GM18861 (cell line): ENCODE measurements at regions not wholly inside any gene's neighbourhood (a gene's known extent, or its start where the extent isn't known, plus 50 kb on each side); places are given as distances from the start of the nearest gene placed in this dataset.
"Not testable (repeated sequence)": the region's sequence is repeated elsewhere in the genome, so short reads cannot be mapped to it uniquely, and the experiment has no call there.

Source experiments
- ATAC-seq: cut with Tn5 transposase; IDR thresholded peaks from one replicate; pipeline ENCODE4 v1.9.1; 2021; ENCODE audit not compliant: unreplicated experiment

- ATAC-seq: no peak
Observed at GRCh38 chr5:2537378-2538145, 213.9 kb downstream of the IRX2 start.

DNA sequence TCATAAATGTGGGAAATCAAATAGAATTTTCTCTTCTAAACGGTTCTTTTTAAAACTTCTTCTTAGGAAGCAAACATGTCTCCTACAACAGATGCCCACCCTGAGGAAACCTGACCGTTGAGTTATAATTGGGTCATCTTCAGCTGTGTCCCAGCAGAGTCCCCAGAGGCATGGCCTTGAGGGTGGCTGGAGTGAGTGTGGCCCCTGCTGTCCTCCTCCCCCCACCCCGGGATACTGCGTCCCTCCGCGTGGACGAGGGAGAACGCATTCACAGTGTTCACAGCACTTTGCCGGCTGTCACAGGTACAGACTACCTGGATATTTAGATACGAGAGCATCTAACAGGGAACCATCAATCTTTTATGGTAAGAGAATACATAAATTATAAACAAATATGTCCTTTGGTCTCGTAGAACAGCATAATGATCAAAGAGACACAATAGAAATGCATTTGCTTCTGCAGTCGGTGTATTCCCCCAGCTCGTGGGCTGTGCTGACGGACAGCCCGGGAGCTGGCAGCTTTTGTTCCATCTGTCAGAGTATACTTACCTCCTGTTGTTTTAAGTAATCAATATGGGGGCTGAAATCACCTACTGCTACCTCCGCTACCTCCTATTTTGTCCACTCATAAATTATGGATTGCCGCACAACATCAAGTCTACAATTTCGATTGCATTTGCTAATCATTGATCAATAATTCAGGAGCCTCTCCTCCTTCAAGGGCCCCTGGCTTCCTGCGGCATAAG is 214.7 kb downstream of the IRX2 start:
- ATAC-seq: no peak

GRCh38 chr5:2534970-2535369 is 216.5 kb downstream of the IRX2 start:
- ATAC-seq: no peak

DNA sequence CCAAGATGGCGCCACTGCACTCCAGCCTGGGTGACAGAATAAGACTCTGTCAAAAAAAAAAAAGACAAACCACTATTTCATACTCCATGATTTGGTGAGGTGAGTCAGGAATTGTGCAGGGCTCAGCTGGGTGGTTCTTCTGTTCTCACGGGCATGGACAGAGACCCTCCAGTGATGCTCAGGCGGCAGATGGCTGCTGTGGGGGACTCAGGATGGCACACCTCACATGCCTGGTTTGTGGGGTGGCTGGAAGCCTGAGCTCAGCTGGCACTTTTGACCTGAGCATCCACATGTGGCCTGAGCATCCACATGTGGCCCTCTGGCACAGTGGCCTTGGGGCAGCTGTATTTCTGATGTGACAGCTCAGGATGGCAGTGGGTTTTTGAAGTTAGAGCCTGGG is 217.2 kb downstream of the IRX2 start:
- no peak for ATAC-seq

DNA sequence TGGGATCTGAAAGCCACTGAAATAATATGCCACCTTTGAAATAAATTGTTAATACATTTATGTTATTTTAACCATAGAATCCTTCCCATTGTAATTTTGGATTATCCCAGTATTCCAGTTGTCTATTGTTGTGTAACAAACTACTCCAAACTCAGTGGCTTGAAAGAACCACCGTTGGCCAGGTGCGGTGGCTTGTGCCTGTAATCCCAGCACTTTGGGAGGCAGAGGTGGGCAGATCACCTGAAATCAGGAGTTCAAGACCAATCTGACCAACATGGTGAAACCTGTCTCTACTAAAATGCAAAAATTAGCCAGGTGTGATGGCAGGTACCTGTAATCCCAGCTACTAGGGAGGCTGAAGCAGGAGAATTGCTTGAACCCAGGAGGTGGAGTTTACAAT is 217.6 kb downstream of the IRX2 start:
- ATAC-seq: not testable (repeated sequence)

- no peak for ATAC-seq
Observed at GRCh38 chr5:2532809-2533208, 218.7 kb downstream of the IRX2 start.

- no peak for ATAC-seq
Observed at GRCh38 chr5:2531318-2531717, 220.2 kb downstream of the IRX2 start.

DNA sequence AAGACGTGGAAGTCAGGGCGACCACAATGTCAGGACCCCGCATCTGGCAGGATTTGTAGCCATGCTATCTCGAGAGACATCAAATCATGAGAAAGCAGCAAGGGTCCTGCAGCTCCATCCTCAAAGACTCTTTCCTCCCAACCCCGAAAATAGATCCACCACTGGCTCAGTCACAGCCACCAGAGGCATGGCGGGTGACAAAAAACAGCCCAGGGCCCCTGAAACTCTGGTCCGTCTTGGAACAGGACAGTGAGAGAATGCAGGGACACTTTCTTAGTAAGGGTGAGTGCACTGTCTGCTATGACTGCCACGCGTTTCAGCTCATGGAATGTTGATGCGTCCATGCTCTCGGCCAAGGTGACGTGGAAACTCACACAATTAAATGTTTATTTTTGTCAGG is 220.9 kb downstream of the IRX2 start:
- ATAC-seq: no peak

DNA sequence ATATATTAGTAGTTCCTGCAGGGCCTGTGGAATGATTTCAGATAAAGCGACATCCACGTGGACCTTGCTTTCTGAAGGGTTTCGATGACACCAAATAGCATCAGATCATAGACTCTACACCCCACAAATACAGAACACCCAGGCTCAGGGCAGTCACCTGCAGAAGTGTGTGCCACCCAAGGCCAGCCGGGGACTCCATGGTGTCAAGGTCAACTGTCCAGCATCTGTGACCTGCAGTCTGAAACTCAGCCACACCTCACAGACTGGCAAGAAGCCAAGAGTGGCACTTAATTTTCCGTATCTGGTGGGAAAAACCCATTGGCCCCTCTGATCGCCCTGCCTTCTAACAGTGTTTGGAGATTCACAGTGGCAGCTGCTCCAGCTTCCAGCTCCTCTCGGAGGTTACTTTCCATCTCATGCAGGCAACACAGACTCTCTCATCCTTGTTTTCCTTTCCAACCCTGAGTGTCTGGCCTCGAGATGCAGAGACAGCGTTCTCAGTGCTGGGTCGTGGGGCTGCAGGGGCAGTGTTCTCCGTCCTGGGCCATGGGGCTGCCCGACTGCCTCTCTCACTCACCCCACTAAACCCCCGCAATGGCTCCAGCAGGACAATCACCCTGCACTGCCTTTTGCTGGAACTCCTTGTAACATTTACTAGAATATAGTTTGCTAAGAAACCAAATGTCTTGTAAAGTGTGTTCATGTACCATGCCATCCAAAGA is 221.9 kb downstream of the IRX2 start:
- ATAC-seq: no peak

DNA sequence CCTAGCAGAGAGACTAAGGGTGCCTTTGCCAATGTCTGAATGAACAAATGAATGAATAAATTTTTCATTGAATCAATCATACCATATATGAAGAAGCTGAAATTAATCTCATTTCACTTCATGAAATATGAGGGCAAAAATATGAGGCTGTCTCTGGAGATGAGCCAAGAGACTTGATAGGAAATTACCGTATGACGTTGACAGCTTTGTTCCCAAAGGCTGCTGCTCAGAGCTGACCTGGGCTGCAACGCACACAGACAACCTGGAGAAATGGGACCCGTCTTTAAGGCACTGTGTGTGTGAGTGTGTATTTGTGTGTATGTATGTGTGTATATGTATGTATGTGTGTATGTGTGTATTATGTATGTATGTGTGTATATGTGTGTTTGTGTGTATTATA is 226.1 kb downstream of the IRX2 start:
- ATAC-seq: no peak

GRCh38 chr5:2524620-2525019 is 226.9 kb downstream of the IRX2 start:
- ATAC-seq: no peak

DNA sequence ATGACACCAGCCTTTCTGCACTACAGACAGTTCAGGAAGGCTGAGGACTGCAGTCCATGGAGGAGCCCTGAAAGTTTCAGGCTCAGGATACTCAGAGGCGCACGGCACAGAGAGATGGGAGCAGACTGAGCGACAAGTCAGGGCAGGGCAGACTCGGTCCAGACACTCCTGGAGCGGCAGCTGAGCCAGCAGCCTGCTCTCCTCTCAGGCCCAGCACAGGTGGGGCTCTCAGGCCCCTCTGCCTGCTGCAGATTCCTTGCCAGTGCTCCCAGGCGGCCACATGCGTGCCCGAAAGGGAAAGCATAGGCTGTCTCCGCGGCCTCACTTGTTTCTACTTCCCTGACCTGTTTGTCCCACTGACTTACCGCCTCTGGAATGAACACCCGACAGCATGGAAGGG is 228.3 kb downstream of the IRX2 start:
- ATAC-seq: no peak

DNA sequence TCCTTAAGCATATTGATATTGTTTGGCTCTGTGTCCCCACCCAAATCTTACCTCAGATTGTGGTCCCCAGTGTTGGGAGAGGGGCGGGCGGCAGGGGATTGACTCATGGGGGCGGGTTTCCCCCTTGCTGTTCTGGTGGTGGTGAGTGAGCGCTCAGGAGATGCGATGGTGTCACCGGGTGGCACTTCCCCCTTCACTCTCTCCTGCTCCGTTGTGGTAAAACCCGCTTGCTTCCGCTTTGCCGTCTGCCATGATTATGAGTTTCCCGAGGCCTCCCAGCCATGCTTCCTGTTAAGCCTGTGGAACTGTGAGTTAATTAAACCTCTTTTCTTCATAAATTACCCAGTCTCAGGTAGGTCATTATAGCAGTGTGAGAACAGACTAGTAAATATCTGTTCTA is 229.1 kb downstream of the IRX2 start:
- ATAC-seq: no peak

DNA sequence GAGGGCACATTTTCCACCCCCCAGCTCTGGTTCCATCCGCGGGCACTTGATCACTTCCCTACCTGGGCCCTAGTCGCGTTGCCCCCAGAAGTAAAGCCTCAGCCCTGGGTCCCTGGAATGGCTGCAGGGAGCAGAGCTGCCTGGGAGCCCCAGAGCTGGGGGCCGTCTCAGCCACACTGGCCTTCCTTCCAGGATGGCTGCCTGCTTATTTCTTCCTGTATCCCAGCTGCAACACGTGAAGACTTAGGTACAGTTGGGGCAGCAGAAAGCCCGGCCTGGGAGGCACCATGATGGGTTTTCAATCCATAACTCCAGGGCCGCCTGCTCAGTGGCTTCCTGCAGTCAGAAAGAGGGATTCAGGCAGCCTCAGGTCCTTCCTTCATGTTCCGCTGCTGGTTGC is 232.3 kb downstream of the IRX2 start:
- no peak for ATAC-seq

DNA sequence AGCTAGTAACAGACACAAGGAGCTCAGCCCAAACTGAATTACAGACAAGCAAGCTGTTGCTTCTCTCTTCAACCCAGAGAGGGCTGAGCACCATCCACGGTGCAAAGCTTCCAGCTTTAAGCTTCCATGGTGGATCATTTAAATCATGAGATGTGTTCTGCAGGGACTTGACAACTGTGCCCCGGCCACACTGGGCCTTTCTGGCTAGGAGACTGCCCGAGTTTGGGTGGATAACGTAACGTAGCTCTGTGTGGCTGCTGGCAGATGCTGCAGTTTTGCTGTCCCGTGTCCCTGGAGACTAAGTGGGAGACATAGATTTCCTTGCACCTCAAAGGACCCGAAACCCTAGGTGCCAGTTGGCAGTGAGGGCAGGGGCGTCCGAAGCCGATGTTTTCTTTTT is 234.0 kb downstream of the IRX2 start:
- ATAC-seq: no peak

- no peak for ATAC-seq
Observed at GRCh38 chr5:2515180-2515764, 236.2 kb downstream of the IRX2 start.

DNA sequence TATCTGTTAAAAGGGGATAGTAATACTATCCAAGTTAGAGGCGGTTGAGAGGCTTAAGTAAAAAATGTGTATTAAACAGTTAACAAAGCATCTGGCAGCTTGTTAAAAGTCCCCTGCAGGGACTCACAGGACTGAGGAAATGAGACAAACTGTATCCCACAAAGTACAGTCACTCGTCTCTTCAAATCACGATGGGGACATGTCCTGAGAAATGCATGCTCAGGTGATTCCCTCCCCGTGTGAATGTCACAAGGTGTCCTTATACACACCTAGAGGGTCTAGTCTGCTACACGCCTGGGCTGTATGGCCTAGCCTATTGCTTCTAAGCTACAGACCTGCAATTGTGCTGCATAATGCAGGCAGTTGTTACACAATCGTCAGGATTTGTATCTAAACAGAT is 237.0 kb downstream of the IRX2 start:
- ATAC-seq: no peak

GRCh38 chr5:2511706-2512105 is 239.8 kb downstream of the IRX2 start:
- ATAC-seq: no peak

DNA sequence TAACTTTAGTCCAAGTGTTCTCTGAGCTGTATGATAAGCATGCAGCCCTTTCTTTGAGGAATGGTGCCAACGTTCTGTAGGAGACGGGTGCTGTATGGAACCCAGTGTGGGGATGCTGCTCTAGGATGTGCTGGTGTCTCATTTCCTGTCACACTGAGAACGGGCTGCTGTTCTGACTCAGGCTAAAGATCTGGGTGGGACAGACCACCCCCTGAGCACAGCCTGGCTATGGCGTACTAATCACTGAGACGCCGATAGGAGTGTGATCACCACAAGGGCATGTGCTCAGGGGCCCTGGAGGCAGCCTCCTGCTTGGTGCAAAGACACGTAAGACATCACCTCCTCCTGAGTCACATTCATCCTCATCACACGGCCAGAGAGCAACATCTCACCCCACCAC is 240.4 kb downstream of the IRX2 start:
- ATAC-seq: no peak

DNA sequence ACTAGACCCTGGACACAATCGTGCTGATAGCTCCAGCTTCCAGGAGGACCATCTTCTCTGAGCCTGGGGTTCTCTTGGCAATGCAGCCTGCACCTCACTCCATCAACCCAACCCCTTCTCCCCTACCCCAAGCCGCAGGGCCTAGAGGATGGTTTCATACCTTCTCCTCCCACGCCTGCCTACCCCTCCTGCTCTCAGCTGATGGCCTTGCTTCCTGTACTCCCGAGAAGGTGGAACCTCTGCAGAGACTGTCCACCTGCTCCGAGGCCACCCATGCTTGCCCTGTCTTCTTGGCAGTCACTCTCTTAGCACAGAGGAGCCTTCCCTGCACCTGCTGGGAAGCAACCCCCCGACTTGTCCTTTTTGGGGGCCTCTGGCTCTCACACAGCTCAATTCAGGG is 241.9 kb downstream of the IRX2 start:
- no peak for ATAC-seq

GRCh38 chr5:2508514-2508913 is 243.0 kb downstream of the IRX2 start:
- no peak for ATAC-seq

GRCh38 chr5:2507611-2508010 is 243.9 kb downstream of the IRX2 start:
- no peak for ATAC-seq
